Stimulated activated CD8-positive, alpha-beta memory T cell treated with anti-CD3 and anti-CD28 coated beads, Interleukin-15, amount 100 ng/mL, for 4 hours (primary cell): ENCODE measurements at regions not wholly inside any gene's neighbourhood (a gene's known extent, or its start where the extent isn't known, plus 50 kb on each side); places are given as distances from the start of the nearest gene placed in this dataset.

ENCODE experiments used
- DNase-seq, 2 donors: peaks; one replicate each; pipeline ENCODE4 v3.0.0-alpha.2; 2020; ENCODE audit warnings: low read depth in 2 of 2

- DNase-seq: no peak
Measured at GRCh38 chr2:16257322-16258028, 317.1 kb downstream of the MYCN start.

- no peak for DNase-seq
Measured at GRCh38 chr2:16256601-16257321, 316.4 kb downstream of the MYCN start.

GRCh38 chr2:16255120-16255519, 314.8 kb downstream of the MYCN start:
- no peak for DNase-seq

- DNase-seq: no peak
Measured at GRCh38 chr2:16254356-16254965, 314.1 kb downstream of the MYCN start.

- DNase-seq: no peak
Measured at GRCh38 chr2:16253291-16253690, 312.9 kb downstream of the MYCN start.

GRCh38 chr2:16252891-16253290, 312.5 kb downstream of the MYCN start:
- DNase-seq: no peak

GRCh38 chr2:16252251-16252650, 311.9 kb downstream of the MYCN start:
- no peak for DNase-seq

- DNase-seq: no peak
Measured at GRCh38 chr2:16251511-16252225, 311.3 kb downstream of the MYCN start.

- DNase-seq: no peak
Measured at GRCh38 chr2:16250886-16251285, 310.5 kb downstream of the MYCN start.

- DNase-seq: no peak
Measured at GRCh38 chr2:16250466-16250865, 310.1 kb downstream of the MYCN start.

GRCh38 chr2:16250056-16250425, 309.7 kb downstream of the MYCN start:
- no peak for DNase-seq

- DNase-seq: no peak
Measured at GRCh38 chr2:16249246-16250055, 309.1 kb downstream of the MYCN start.

GRCh38 chr2:16248571-16249105, 308.3 kb downstream of the MYCN start:
- DNase-seq: no peak

GRCh38 chr2:16247326-16248122, 307.2 kb downstream of the MYCN start:
- DNase-seq: no peak

GRCh38 chr2:16246911-16247310, 306.6 kb downstream of the MYCN start:
- DNase-seq: no peak

- DNase-seq: no peak
Measured at GRCh38 chr2:16246281-16246850, 306.0 kb downstream of the MYCN start.

- no peak for DNase-seq
Measured at GRCh38 chr2:16245481-16246054, 305.2 kb downstream of the MYCN start.

- DNase-seq: no peak
Measured at GRCh38 chr2:16244966-16245320, 304.6 kb downstream of the MYCN start.

GRCh38 chr2:16244153-16244965, 304.0 kb downstream of the MYCN start:
- DNase-seq: no peak
